ENCODE measurements at regions not wholly inside any gene's neighbourhood (a gene's known extent, or its start where the extent isn't known, plus 50 kb on each side); places are given as distances from the start of the nearest gene placed in this dataset.

DNA sequence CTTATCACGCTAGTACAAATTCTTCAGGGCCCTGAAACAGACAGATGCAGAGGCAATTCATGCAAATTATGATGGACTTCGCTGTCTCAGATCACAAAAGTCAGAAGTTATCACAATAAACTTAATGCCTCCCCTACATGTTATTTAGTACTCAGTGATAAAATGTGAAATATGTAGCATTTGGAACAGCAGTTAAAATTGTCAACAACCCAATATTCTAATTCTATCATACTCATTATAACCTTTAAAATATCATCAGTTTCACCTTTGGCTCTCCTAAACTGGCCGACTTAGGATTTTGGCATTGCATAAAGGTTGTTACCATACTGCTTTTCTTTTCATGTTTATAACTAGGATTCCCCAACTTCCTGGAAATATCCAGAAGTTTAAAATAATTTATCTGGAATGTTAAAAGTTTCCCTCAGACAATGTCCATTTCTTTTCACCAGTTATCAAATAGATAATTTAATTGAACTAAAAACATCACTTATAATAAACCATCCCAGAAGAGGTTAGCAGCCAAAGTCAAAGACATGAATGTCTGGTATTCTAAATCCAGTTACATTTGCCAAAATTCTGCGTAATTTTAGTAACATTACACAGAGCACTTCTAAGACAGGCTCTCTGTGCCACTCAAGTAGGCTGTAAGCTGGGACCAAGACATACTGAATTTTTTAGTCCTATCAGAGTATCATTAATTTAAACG, 239.8 kb downstream of the RBM43 start:
- DNase-seq (ENCODE audit: low read depth, low spot score) (no peak), FAIRE-seq (no peak)
- BruUV-seq (replicated peaks) = no TSS peak
- Histone ChIP-seq H3K4me3 (replicated peaks in 1 of 3; ENCODE audit: insufficient read depth in 1 of 3, low read depth in 1 of 3, low read length in 3 of 3) (no peak overlapping the region), H4K20me1 (replicated peaks; ENCODE audit: control insufficient read depth, extremely low read depth, insufficient read depth, low read length) (no peaks in the 10 kb centered on the region), H3K4me2 (ENCODE audit: insufficient read depth, low read length) (no peak overlapping the region), H2AFZ (ENCODE audit: low read depth, low read length) (no peak overlapping the region), H3K9ac (replicated peaks; ENCODE audit: extremely low read depth, insufficient read depth, low read length) (no peak overlapping the region), H3K9me3 (replicated peaks; ENCODE audit: control insufficient read depth, insufficient read depth, low read length) (no peaks in the 10 kb centered on the region), H3K9me1 (replicated peaks; ENCODE audit: control insufficient read depth, extremely low read depth, insufficient read depth, low read length) (no peaks in the 10 kb centered on the region), H3K4me1 (ENCODE audit: control insufficient read depth, extremely low read depth, insufficient read depth, low read length) (no peaks in the 10 kb centered on the region), H3K27me3 (ENCODE audit: control insufficient read depth in 2 of 2, insufficient read depth in 2 of 2, low read length in 2 of 2) (peaks cover 0 to 2% of the 10 kb centered on the region in 2 experiments), H3K79me2 (ENCODE audit: control insufficient read depth, insufficient read depth, low read length) (no peaks in the 10 kb centered on the region), H3K27ac (ENCODE audit: insufficient read depth, low read depth, low read length) (no peak overlapping the region), H3K36me3 (ENCODE audit: control insufficient read depth in 2 of 2, extremely low read depth in 1 of 2, insufficient read depth in 2 of 2, low read length in 2 of 2) (no peaks in the 10 kb centered on the region)
- dilution Hi-C loops (cut with MboI; ENCODE audit: extremely low pct_ligation_motif_present, low sequenced_read_pairs) = no loop called here
- CTCF ChIA-PET = no interaction called here
- TF ChIP-seq FOS (IDR thresholded peaks at IDR 0.05; ENCODE audit: borderline replicate concordance, insufficient read depth, low read length) (no peak), POLR2AphosphoS5 (IDR thresholded peaks at IDR 0.05; ENCODE audit: insufficient read depth, low read depth, low read length) (no peak), JUN (IDR thresholded peaks at IDR 0.05; ENCODE audit: borderline replicate concordance, insufficient read depth, insufficient read length, low read depth) (no peak), CTCF (IDR thresholded peaks at IDR 0.05; ENCODE audit: extremely low read depth in 1 of 2, insufficient read depth in 1 of 2, low read depth in 1 of 2, low read length in 2 of 2) (no peak), EZH2 (IDR thresholded peaks at IDR 0.05; ENCODE audit: borderline replicate concordance, low read depth, low read length, severe bottlenecking) (no peak), GATA2 (IDR thresholded peaks at IDR 0.05; ENCODE audit: insufficient read depth, insufficient read length, low read depth, low read length) (no peak), MAX (IDR thresholded peaks at IDR 0.05; ENCODE audit: insufficient read depth, insufficient read length) (no peak), MYC (IDR thresholded peaks at IDR 0.05; ENCODE audit: low read depth, low read length) (no peak), POLR2A (IDR thresholded peaks at IDR 0.05; ENCODE audit: low read depth, low read length) (no peak)
- intact Hi-C loops (cut with micrococcal nuclease) = no loop called here
- POLR2A ChIA-PET = no interaction called here

Measured in endothelial cell of umbilical vein (primary cell).